ENCODE measurements at regions not wholly inside any gene's neighbourhood (a gene's known extent, or its start where the extent isn't known, plus 50 kb on each side); places are given as distances from the start of the nearest gene placed in this dataset.

DNA sequence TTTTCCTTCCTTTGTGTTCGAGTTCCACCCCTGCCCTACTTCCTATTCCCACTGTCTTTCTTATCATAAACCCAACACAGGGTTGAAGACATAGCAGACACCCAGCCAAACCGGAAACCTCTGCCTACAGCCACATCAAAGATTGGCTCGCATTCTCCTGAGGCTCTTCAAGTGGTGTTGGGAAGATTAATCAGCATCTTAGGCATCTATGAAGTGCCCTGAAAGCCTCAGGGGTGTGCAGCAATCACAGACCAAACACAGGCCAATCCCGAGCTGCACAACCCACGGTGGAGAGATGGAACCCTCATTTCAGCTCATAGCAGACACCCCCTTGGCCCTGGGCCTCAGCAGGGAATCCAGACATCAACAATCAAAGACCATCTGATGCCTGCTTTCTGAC lies 255.9 kb downstream of the XXYLT1 start:
- TF ChIP-seq CTCF (IDR thresholded peaks at IDR 0.05): no peak
- TF ChIP-seq POLR2A (IDR thresholded peaks at IDR 0.05): no peak

Data from transverse colon (tissue), 3 donors.